ENCODE measurements at regions not wholly inside any gene's neighbourhood (a gene's known extent, or its start where the extent isn't known, plus 50 kb on each side); places are given as distances from the start of the nearest gene placed in this dataset.
A peak's percentile ranks its signal among the peaks of the same experiment; 100 is the strongest.
"Not testable (repeated sequence)": the region's sequence is repeated elsewhere in the genome, so short reads cannot be mapped to it uniquely, and the experiment has no call there.

GRCh38 chr1:232579958-232580941 is 49.7 kb downstream of the SIPA1L2 start:
- no peak for DNase-seq

GRCh38 chr1:232579466-232579865 is 50.5 kb downstream of the SIPA1L2 start:
- no peak for DNase-seq

GRCh38 chr1:232578651-232579195 is 51.2 kb downstream of the SIPA1L2 start:
- DNase-seq = no peak

GRCh38 chr1:232577772-232578171 is 52.2 kb downstream of the SIPA1L2 start:
- no peak for DNase-seq

- DNase-seq = no peak
Measured at GRCh38 chr1:232576537-232576936, 53.4 kb downstream of the SIPA1L2 start.

- no peak for DNase-seq
Measured at GRCh38 chr1:232575763-232576040, 54.2 kb downstream of the SIPA1L2 start.

- peak; percentile 30 for DNase-seq
Measured at GRCh38 chr1:232574889-232575762, 54.8 kb downstream of the SIPA1L2 start.

- DNase-seq = no peak
Measured at GRCh38 chr1:232574077-232574476, 55.9 kb downstream of the SIPA1L2 start.

GRCh38 chr1:232571523-232571922 is 58.4 kb downstream of the SIPA1L2 start:
- DNase-seq = peak; percentile 69

GRCh38 chr1:232570007-232570406 is 59.9 kb downstream of the SIPA1L2 start:
- DNase-seq = no peak

- not testable (repeated sequence) for DNase-seq
Measured at GRCh38 chr1:232569554-232569921, 60.4 kb downstream of the SIPA1L2 start.

- DNase-seq = no peak
Measured at GRCh38 chr1:232568906-232569553, 60.9 kb downstream of the SIPA1L2 start.

- no peak for DNase-seq
Measured at GRCh38 chr1:232568331-232568852, 61.5 kb downstream of the SIPA1L2 start.

GRCh38 chr1:232566093-232566492 is 63.8 kb downstream of the SIPA1L2 start:
- DNase-seq = no peak

- DNase-seq = no peak
Measured at GRCh38 chr1:232562855-232563510, 67.0 kb downstream of the SIPA1L2 start.

- no peak for DNase-seq
Measured at GRCh38 chr1:232561381-232561780, 68.6 kb downstream of the SIPA1L2 start.

GRCh38 chr1:232560940-232561339 is 69.0 kb downstream of the SIPA1L2 start:
- no peak for DNase-seq

- no peak for DNase-seq
Measured at GRCh38 chr1:232558954-232559353, 71.0 kb downstream of the SIPA1L2 start.

- DNase-seq = no peak
Measured at GRCh38 chr1:232557502-232558191, 72.3 kb downstream of the SIPA1L2 start.

- no peak for DNase-seq
Measured at GRCh38 chr1:232557096-232557495, 72.8 kb downstream of the SIPA1L2 start.

- no peak for DNase-seq
Measured at GRCh38 chr1:232556351-232556750, 73.6 kb downstream of the SIPA1L2 start.

Data from NCI-H2171 (cell line).